Mesodermal cell (in vitro differentiated cells): ENCODE measurements at regions not wholly inside any gene's neighbourhood (a gene's known extent, or its start where the extent isn't known, plus 50 kb on each side); places are given as distances from the start of the nearest gene placed in this dataset.

Experiments
- H3K27ac ChIP-seq: 2 replicates; pipeline ENCODE4 v1.7.0; 2013; ENCODE audit warnings: mild to moderate bottlenecking, low read depth, low read length, moderate library complexity; ENCODE audit not compliant: severe bottlenecking
- H3K36me3 ChIP-seq: 2 replicates; pipeline ENCODE4 v1.7.1; 2013; ENCODE audit warnings: mild to moderate bottlenecking, low read length, moderate library complexity; ENCODE audit not compliant: control insufficient read depth, insufficient read depth
- H3K4me1 ChIP-seq: one replicate; pipeline ENCODE4 v1.7.1; 2013; ENCODE audit warnings: mild to moderate bottlenecking, low read length; ENCODE audit not compliant: insufficient read depth, control insufficient read depth, poor library complexity, severe bottlenecking
- H3K4me3 ChIP-seq: 2 replicates; pipeline ENCODE4 v1.7.0; 2013; ENCODE audit warnings: low read length, control low read depth, mild to moderate bottlenecking; ENCODE audit not compliant: insufficient read depth, poor library complexity, severe bottlenecking; ENCODE audit errors: extremely low read depth
- H3K9me3 ChIP-seq: 2 replicates; pipeline ENCODE4 v1.7.1; 2013; ENCODE audit warnings: mild to moderate bottlenecking, low read length, moderate library complexity; ENCODE audit not compliant: control insufficient read depth
- WGBS, 2 experiments: methylation state at CpG; one replicate each; pipeline ENCODE4 v1.1.5; 2013; ENCODE audit warnings: missing lambda C conversion rate in 2 of 2; ENCODE audit not compliant: insufficient coverage in 2 of 2; 5-methylcytosine and 5-hydroxymethylcytosine counted together

DNA sequence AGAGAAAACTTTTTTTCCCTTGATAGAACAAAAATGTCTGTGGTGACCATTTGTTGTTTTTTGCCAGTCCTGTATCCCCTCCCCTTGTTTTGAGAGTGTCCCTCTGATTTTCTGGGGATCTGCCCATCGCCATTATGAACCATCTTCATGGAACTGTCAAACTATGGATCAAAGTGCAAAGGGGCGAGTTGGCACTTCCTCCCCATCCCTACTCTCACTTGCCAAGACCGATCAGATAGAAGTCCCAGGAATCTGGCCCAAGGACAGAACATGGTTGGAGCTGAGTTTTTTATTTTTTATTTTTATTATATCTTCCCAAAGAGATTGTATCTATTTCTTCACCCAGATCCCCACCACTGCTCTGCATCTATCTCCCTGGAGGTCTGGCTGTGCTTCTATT, 221.4 kb downstream of the IKZF2 start:
- no peaks in the 10 kb centered on the region for H3K4me1 ChIP-seq
- H3K9me3 ChIP-seq, result no peaks in the 10 kb centered on the region

DNA sequence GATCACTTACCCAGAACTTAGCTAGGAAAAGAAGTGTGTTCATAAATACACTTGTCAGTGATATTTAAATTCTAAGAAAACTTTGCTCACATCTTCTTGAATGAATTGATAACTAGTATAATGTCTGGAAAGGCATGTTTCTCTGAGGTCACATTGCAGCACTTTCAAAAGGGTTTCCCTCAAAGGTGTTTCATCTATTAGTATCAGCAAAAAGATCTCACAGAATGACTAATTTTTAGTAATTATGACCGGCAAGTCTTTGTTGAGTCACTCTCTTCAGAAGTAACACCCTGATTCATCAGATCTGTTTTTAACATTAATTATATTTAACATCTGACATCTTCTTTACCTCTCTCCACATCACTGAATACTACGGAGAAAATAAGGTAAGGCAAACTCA, 222.3 kb downstream of the IKZF2 start:
- Histone ChIP-seq H3K4me1 (no peaks in the 10 kb centered on the region), H3K36me3 (no peaks in the 10 kb centered on the region), H3K27ac (no peak overlapping the region), H3K4me3 (no peak overlapping the region), H3K9me3 (no peaks in the 10 kb centered on the region)
- no CpG with 5 or more reads among the region's 2 CpGs for WGBS, 2 experiments

More for the DNA sequence above, 221.4 kb downstream of the IKZF2 start:
- Histone ChIP-seq H3K4me3 (no peak overlapping the region), H3K27ac (no peak overlapping the region), H3K36me3 (no peaks in the 10 kb centered on the region)
- WGBS, 2 experiments, result 100% methylated on average over 2 of the region's 3 CpGs; no CpG with 5 or more reads in 1 of the 2 experiments

DNA sequence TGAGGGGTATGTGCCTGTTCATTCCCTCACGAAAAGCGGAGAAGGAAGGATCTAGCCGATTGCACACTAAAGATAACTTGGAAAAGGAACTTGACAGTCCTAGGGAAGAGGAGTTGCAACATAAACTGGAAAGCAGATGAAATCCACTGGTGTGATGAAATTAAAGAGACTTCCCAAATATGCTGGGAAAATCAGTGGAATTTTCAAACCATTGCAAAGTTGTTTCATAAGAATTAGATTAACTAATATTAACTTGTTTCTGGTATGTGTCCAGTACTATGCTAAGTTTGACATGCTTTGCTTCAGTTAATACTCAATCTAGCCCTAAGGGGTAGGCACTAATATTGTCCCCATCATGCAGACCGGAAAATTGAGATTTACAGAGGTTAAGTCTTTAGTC, 222.7 kb downstream of the IKZF2 start:
- Histone ChIP-seq H3K9me3 (no peaks in the 10 kb centered on the region), H3K27ac (no peak overlapping the region), H3K4me3 (no peak overlapping the region), H3K36me3 (no peaks in the 10 kb centered on the region), H3K4me1 (no peaks in the 10 kb centered on the region)
- WGBS, 2 experiments, result 96 to 100% methylated on average over 3 of the region's 4 CpGs

DNA sequence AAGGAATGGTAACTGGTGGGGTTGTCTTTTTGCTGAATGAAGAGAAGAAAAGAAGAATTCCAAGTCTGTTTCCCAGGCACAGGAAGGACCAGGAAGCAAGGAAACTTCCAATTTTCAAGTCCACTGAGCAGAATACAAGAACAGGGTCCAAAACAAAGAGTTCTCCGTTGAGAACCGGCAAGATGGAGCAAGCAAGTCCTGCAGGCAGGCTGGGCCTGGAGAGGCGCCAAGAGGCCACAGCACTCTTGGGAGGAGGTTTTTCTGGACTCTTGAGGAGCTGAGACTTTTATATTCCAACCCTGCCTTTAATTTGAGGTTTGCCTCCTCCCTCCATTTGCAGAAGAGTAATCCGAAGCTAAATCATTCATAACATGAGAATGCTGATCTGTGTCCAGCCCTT, 224.5 kb downstream of the IKZF2 start:
- Histone ChIP-seq H3K4me3 (no peak overlapping the region), H3K27ac (no peak overlapping the region), H3K36me3 (no peaks in the 10 kb centered on the region), H3K4me1 (no peaks in the 10 kb centered on the region), H3K9me3 (no peaks in the 10 kb centered on the region)
- WGBS, 2 experiments, result 85 to 90% methylated on average over 3 of the region's 4 CpGs

DNA sequence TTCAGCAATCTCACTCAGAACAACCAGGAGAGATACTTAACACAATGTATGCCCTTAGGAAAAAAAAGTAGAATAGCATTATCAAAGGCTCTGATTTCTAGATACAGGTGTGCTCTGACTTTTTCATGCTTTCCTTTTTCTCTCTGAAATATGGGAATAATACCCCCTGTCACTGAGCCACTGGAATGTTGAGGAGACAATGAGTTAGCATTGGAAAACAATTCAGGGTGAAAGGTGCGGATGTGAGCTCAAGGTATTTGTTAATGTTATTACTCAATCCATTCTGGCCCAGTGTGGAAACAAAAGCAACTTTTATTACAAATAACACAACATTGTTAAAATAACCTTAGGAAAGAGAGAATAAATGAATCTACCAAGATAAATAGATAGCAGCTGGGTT, 228.0 kb downstream of the IKZF2 start:
- Histone ChIP-seq H3K9me3 (no peaks in the 10 kb centered on the region), H3K36me3 (no peaks in the 10 kb centered on the region), H3K4me3 (no peak overlapping the region), H3K27ac (no peak overlapping the region), H3K4me1 (no peaks in the 10 kb centered on the region)
- WGBS, 2 experiments, result no CpG with 5 or more reads among the region's 1 CpG

DNA sequence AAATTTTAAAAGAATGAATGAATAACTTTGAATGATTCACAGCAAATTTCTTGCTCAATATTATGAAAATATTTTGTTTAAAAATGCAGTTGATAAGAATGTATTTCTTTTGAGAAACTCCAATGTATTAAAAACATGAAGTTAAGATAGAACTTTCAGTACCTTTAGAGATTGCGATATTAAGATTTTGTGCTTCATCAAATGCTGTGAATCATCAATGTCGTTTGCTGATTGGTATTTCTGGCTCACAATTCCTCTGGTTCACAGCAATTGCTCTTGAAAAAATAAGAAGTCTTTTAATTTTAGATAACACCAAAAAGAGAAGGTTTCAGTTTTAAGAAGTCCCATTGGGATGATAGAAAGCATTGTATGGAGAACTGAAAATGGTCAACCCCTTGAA, 228.7 kb downstream of the IKZF2 start:
- H3K9me3 ChIP-seq, result no peaks in the 10 kb centered on the region
- no CpG with 5 or more reads among the region's 2 CpGs for WGBS, 2 experiments
- H3K27ac ChIP-seq, result no peak overlapping the region
- no peaks in the 10 kb centered on the region for H3K4me1 ChIP-seq
- no peak overlapping the region for H3K4me3 ChIP-seq
- H3K36me3 ChIP-seq, result no peaks in the 10 kb centered on the region

DNA sequence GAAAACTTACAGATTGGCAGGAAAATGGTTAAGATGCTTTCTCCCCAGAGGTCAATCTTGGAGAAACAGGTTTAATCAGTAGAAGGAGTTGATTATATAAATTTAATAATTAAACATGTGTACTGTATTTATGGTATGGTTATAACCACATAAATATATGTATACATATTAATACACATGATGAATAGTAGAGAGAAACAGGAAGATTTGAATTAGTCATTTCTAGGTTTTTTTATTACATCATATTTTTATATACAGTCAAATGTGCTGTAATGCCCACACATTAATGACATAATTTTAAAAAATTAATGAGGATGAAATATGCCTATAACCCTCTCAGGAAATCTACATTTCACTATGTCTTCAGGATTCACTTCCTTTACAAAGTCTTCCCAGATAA, 229.7 kb downstream of the IKZF2 start:
- no peak overlapping the region for H3K4me3 ChIP-seq
- no peaks in the 10 kb centered on the region for H3K4me1 ChIP-seq
- H3K9me3 ChIP-seq, result no peaks in the 10 kb centered on the region
- H3K36me3 ChIP-seq, result no peaks in the 10 kb centered on the region
- no peak overlapping the region for H3K27ac ChIP-seq

DNA sequence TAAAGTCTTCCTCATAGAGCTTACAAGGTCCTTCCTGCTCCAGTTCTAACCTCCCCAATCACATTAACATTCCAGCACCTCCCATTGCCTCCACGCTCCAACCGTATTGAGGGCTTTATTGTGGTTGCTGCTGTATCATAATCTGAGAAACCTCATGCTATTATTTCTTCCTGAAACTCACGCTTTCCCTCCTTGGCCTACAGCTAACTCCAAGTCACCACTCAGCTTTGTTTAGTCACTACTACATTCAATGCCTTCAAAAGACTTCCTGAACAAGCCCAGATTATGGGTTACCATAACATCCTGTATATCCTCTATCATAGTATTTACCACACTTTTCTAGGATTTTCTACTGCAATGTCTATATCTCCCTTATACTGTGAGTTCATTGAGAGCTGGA, 230.4 kb downstream of the IKZF2 start:
- no peaks in the 10 kb centered on the region for H3K36me3 ChIP-seq
- no peak overlapping the region for H3K27ac ChIP-seq
- H3K4me3 ChIP-seq, result no peak overlapping the region
- no peaks in the 10 kb centered on the region for H3K4me1 ChIP-seq
- WGBS, 2 experiments, result 80 to 84% methylated on average over 1 to 3 of the region's 3 CpGs
- H3K9me3 ChIP-seq, result no peaks in the 10 kb centered on the region

DNA sequence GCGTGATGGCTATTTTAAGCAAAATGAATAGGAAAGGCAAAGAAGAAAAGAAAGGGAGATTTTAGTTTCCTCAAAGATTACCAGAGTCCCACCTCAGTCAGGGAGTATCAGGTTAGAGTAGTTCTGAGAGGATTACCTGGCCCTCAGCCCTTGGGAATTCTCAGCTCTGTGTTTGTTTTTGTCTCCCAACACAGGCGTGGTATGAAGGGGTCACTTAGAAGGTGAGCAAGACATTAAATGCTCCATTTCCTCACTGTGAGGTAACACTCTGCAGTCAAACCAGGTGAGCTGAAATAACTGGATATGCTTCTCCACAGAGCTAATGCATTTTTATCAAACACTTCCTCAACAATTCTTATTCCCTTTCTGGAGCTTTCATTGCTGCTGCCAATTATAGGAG, 232.2 kb downstream of the IKZF2 start:
- Histone ChIP-seq H3K4me3 (no peak overlapping the region), H3K9me3 (no peaks in the 10 kb centered on the region), H3K4me1 (no peaks in the 10 kb centered on the region), H3K27ac (no peak overlapping the region), H3K36me3 (no peaks in the 10 kb centered on the region)
- WGBS, 2 experiments, result 82 to 88% methylated on average over 1 to 2 of the region's 2 CpGs

DNA sequence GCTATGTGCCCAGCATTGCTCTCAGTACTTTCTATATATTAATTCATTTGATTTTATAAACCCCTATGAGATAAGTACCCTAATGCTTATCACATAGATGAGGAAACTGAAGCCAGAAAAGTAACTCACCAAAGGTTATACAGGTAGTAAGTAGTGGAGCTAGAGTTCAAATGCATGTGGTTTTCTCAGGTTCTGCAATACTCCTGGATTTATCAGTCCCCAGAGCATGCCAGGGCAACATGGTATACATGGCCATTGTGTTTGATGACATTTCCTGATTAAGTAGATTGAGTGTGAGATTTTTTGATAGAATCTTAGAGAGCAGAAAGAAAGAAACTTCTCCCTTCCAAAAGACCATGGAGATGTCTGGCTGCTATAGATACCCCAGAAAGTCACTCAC, 233.1 kb downstream of the IKZF2 start:
- H3K4me3 ChIP-seq, result no peak overlapping the region

DNA sequence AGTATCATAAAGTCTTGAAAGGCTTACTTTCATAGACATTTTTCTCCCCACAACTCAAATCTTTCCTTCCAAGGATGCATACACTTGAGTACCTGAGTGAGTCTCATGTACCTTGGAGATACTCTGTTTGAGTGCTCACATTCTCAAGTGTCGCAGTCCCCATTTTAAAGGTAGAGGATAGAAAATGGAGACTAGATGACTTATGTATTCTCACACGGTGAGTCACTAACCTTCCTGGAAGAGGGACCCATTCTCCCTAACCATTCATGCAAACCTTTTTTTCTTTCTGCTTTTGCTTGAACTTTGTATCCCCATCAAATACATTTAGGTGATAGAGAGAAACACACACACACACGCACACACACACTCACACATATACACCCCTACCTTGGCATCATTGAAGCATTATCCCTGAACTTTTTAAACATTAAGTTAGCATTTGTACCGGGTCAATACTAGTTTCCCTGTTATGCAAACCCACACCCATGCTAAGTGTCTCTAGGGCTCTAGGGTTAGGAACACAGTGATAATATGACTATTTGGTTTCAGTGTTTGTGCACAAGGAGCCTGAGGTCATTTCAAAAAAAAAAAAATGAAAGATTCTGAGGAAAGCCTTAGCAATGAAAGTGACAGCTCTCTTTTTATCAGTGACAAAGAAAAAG, 236.2 kb downstream of the IKZF2 start:
- Histone ChIP-seq H3K9me3 (no peaks in the 10 kb centered on the region), H3K4me1 (peaks cover 3% of the 10 kb centered on the region), H3K36me3 (no peaks in the 10 kb centered on the region), H3K4me3 (no peak overlapping the region), H3K27ac (no peak overlapping the region)
- 89 to 92% methylated on average over 1 to 2 of the region's 4 CpGs for whole genome bisulfite sequencing, 2 experiments

More for the DNA sequence above, 233.1 kb downstream of the IKZF2 start:
- no peaks in the 10 kb centered on the region for H3K36me3 ChIP-seq
- no peaks in the 10 kb centered on the region for H3K9me3 ChIP-seq
- peaks cover 3% of the 10 kb centered on the region for H3K4me1 ChIP-seq
- H3K27ac ChIP-seq, result no peak overlapping the region
